Mesenchymal stem cell (in vitro differentiated cells and primary cell): ENCODE measurements at regions not wholly inside any gene's neighbourhood (a gene's known extent, or its start where the extent isn't known, plus 50 kb on each side); places are given as distances from the start of the nearest gene placed in this dataset.

Experiments used
- DNase-seq: peaks from one replicate; pipeline ENCODE4 v3.0.0-alpha.2; 2013
- H2AFZ ChIP-seq: one replicate; pipeline ENCODE4 v1.6.1; 2013; ENCODE audit warnings: low read depth, mild to moderate bottlenecking, control low read depth, inconsistent platforms, low read length, moderate library complexity
- H2AK5ac ChIP-seq: 2 replicates; pipeline ENCODE4 v1.6.1; 2013; ENCODE audit warnings: low read length, moderate library complexity, mild to moderate bottlenecking, inconsistent platforms; ENCODE audit not compliant: severe bottlenecking
- H2BK120ac ChIP-seq: one replicate; pipeline ENCODE4 v1.6.1; 2013; ENCODE audit warnings: low read depth, mild to moderate bottlenecking, inconsistent platforms, low read length, moderate library complexity
- H2BK12ac ChIP-seq, 2 experiments: one replicate each; pipeline ENCODE4 v1.6.1; 2013; ENCODE audit warnings: inconsistent platforms in 2 of 2, low read length in 2 of 2, mild to moderate bottlenecking in 2 of 2, moderate library complexity in 2 of 2, control low read depth in 1 of 2
- H2BK15ac ChIP-seq: one replicate; pipeline ENCODE4 v1.6.1; 2013; ENCODE audit warnings: mild to moderate bottlenecking, low read depth, inconsistent platforms; ENCODE audit not compliant: poor library complexity, severe bottlenecking
- H2BK5ac ChIP-seq: 2 replicates; pipeline ENCODE4 v1.6.1; 2013; ENCODE audit warnings: low read depth, mild to moderate bottlenecking, low read length, control low read depth, inconsistent platforms; ENCODE audit not compliant: poor library complexity, severe bottlenecking
- H3K14ac ChIP-seq, 2 experiments: one replicate each; pipeline ENCODE4 v1.6.1; 2013; ENCODE audit warnings: inconsistent platforms in 2 of 2, low read length in 2 of 2, control low read depth in 1 of 2, mild to moderate bottlenecking in 1 of 2, moderate library complexity in 1 of 2
- H3K18ac ChIP-seq, 2 experiments: one replicate each; pipeline ENCODE4 v1.6.1; 2013; ENCODE audit warnings: inconsistent platforms in 2 of 2, low read length in 2 of 2, control low read depth in 1 of 2, low read depth in 1 of 2, mild to moderate bottlenecking in 1 of 2
- H3K23ac ChIP-seq, 2 experiments: one replicate each; pipeline ENCODE4 v1.6.1; 2013; ENCODE audit warnings: inconsistent platforms in 2 of 2, low read length in 2 of 2, mild to moderate bottlenecking in 2 of 2, moderate library complexity in 2 of 2, control low read depth in 1 of 2
- H3K27ac ChIP-seq: 2 replicates; pipeline ENCODE4 v1.5.1; 2013; ENCODE audit warnings: mild to moderate bottlenecking, moderate library complexity, low read length, control low read depth, inconsistent platforms; ENCODE audit not compliant: poor library complexity, severe bottlenecking
- H3K27me3 ChIP-seq, 2 experiments: 2 replicates each; pipeline versions ENCODE4 v1.6.1 to v1.7.0; 2013; ENCODE audit warnings: low read length in 2 of 2, mild to moderate bottlenecking in 2 of 2, moderate library complexity in 2 of 2, control low read depth in 1 of 2, inconsistent platforms in 1 of 2; ENCODE audit not compliant: control insufficient read depth in 1 of 2, insufficient read depth in 1 of 2
- H3K36me3 ChIP-seq, 2 experiments: 2 replicates each; pipeline versions ENCODE4 v1.6.1 to v1.7.0; 2013; ENCODE audit warnings: low read length in 2 of 2, control low read depth in 1 of 2, inconsistent platforms in 1 of 2, low read depth in 1 of 2, mild to moderate bottlenecking in 1 of 2; ENCODE audit not compliant: insufficient read depth in 2 of 2, control insufficient read depth in 1 of 2
- H3K4ac ChIP-seq, 2 experiments: one replicate each; pipeline ENCODE4 v1.6.1; 2013; ENCODE audit warnings: inconsistent platforms in 2 of 2, low read length in 2 of 2, mild to moderate bottlenecking in 2 of 2, moderate library complexity in 2 of 2, control low read depth in 1 of 2, low read depth in 1 of 2
- H3K4me1 ChIP-seq: 2 replicates; pipeline ENCODE4 v1.6.1; 2013; ENCODE audit warnings: low read depth, low read length, control low read depth; ENCODE audit not compliant: control insufficient read depth, insufficient read depth
- H3K4me2 ChIP-seq: 2 replicates; pipeline ENCODE4 v1.6.1; 2013; ENCODE audit warnings: low read length, mild to moderate bottlenecking, inconsistent platforms; ENCODE audit not compliant: poor library complexity, severe bottlenecking
- H3K4me3 ChIP-seq, 2 experiments: 2 replicates each; pipeline versions ENCODE4 v1.5.1 to v1.7.0; 2013; ENCODE audit warnings: low read length in 2 of 2, mild to moderate bottlenecking in 2 of 2, control low read depth in 1 of 2, low read depth in 1 of 2; ENCODE audit not compliant: insufficient read depth in 1 of 2
- H3K79me1 ChIP-seq: replicated peaks from 2 replicates; pipeline ENCODE4 v1.6.1; 2013; ENCODE audit warnings: mild to moderate bottlenecking, control low read depth, low read length, inconsistent platforms; ENCODE audit not compliant: poor library complexity, severe bottlenecking
- H3K9ac ChIP-seq: 2 replicates; pipeline ENCODE4 v1.7.0; 2013; ENCODE audit warnings: mild to moderate bottlenecking, low read length, moderate library complexity
- H3K9me3 ChIP-seq: 2 replicates; pipeline ENCODE4 v1.7.0; 2013; ENCODE audit warnings: mild to moderate bottlenecking, low read length; ENCODE audit not compliant: control insufficient read depth
- H4K8ac ChIP-seq: one replicate; pipeline ENCODE4 v1.6.1; 2013; ENCODE audit warnings: inconsistent platforms, mild to moderate bottlenecking, low read length, moderate library complexity
- H4K91ac ChIP-seq: one replicate; pipeline ENCODE4 v1.6.1; 2013; ENCODE audit warnings: mild to moderate bottlenecking, low read length, inconsistent platforms
- WGBS: methylation state at CpG from one replicate; pipeline ENCODE4 v1.1.7; 2013; ENCODE audit warnings: mixed read lengths; 5-methylcytosine and 5-hydroxymethylcytosine counted together

- Histone ChIP-seq H2AK5ac (no peak overlapping the region), H3K14ac (no peak overlapping the region), H3K4me1 (no peaks in the 10 kb centered on the region), H2BK120ac (no peak overlapping the region), H3K9me3 (no peaks in the 10 kb centered on the region), H3K9ac (no peak overlapping the region), H2BK15ac (no peak overlapping the region), H4K8ac (no peak overlapping the region), H2AFZ (no peak overlapping the region), H3K4me2 (no peak overlapping the region), H3K4me3 (no peak overlapping the region), H3K27ac (no peak overlapping the region), H4K91ac (no peak overlapping the region), H3K79me1 (no peaks in the 10 kb centered on the region), H3K23ac (no peak overlapping the region), H3K18ac (no peak overlapping the region), H2BK5ac (no peak overlapping the region), H3K27me3 (no peaks in the 10 kb centered on the region), H3K36me3 (no peaks in the 10 kb centered on the region), H2BK12ac (no peak overlapping the region), H3K4ac (no peak overlapping the region)
- WGBS, result 95% methylated on average over 3 of the region's 3 CpGs
- DNase-seq, result no peak
Measured at GRCh38 chr5:3322642-3323041, 273.0 kb upstream of the IRX1 start.

DNA sequence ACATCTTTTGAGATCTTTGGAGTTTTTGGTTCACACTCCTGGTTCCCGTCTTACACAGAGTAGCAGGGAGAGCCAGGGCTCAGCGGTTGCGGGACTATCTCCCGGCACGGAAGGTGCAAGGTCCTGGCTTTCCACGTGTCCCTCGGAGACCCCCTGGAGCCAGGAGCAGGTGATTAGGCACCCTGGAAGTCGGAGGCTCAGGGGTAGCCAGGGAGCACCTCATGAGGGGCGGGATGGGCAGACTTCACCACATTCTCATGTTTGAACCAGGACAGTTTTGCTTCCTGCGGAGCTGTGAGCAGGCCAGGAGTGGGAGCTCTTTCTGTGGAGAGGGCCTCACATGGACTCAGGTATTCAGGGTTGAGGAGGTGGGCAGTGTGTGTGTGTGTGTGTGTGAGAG lies 273.7 kb upstream of the IRX1 start:
- no peak overlapping the region for H3K4me3 ChIP-seq
- H3K4me2 ChIP-seq, result no peak overlapping the region
- no peak for DNase-seq
- no peaks in the 10 kb centered on the region for H3K4me1 ChIP-seq
- no peaks in the 10 kb centered on the region for H3K79me1 ChIP-seq
- WGBS, result 88% methylated on average over 10 of the region's 10 CpGs
- no peak overlapping the region for H3K27ac ChIP-seq
- H3K4ac ChIP-seq, result no peak overlapping the region
- H2BK12ac ChIP-seq, result no peak overlapping the region
- no peak overlapping the region for H2BK120ac ChIP-seq
- H4K91ac ChIP-seq, result no peak overlapping the region
- no peak overlapping the region for H2AK5ac ChIP-seq
- no peak overlapping the region for H2BK15ac ChIP-seq
- H2AFZ ChIP-seq, result no peak overlapping the region
- H3K9ac ChIP-seq, result no peak overlapping the region
- H2BK5ac ChIP-seq, result no peak overlapping the region
- H4K8ac ChIP-seq, result no peak overlapping the region
- no peak overlapping the region for H3K23ac ChIP-seq
- H3K9me3 ChIP-seq, result no peaks in the 10 kb centered on the region
- H3K14ac ChIP-seq, result no peak overlapping the region
- H3K18ac ChIP-seq, result no peak overlapping the region
- no peaks in the 10 kb centered on the region for H3K36me3 ChIP-seq
- H3K27me3 ChIP-seq, result no peaks in the 10 kb centered on the region

DNA sequence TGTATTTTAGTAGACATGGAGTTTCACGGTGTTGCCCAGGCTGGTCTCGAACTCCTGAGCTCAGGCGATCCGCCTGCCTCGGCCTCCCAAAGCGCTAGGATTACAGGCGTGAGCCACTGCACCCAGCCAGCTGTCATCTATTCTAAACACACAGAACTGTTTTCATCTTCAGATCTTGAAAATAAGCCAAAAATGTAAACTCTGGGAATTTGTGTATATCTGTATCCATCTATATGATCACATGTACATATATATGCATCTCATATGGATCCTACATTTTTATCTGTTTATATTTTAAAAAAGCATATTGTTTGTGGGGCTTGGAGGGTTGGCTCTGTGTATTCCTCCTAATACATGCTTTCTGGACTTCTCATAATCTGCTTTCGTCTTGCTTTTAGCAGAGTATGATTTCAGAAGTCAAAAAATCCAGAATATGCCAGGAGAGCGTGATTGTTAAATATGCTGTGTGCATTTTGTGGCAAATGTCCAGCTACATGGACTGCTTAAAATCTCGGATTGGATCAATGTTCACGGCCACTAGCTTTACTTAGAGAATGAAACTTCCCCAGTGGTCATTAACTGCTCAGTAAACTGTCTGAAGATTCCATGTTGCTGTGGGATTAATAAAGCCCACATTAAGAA lies 274.4 kb upstream of the IRX1 start:
- Histone ChIP-seq H4K91ac (no peak overlapping the region), H3K27me3 (no peaks in the 10 kb centered on the region), H3K18ac (no peak overlapping the region), H3K27ac (no peak overlapping the region), H3K4ac (no peak overlapping the region), H3K9me3 (no peaks in the 10 kb centered on the region), H3K4me2 (no peak overlapping the region), H2BK5ac (no peak overlapping the region), H3K23ac (no peak overlapping the region), H3K79me1 (no peaks in the 10 kb centered on the region), H2BK15ac (no peak overlapping the region), H4K8ac (no peak overlapping the region), H2AFZ (no peak overlapping the region), H3K9ac (no peak overlapping the region), H3K4me3 (no peak overlapping the region), H3K4me1 (no peaks in the 10 kb centered on the region), H2BK120ac (no peak overlapping the region), H3K14ac (no peak overlapping the region), H3K36me3 (no peaks in the 10 kb centered on the region), H2AK5ac (no peak overlapping the region), H2BK12ac (no peak overlapping the region)
- DNase-seq, result no peak
- WGBS, result 86% methylated on average over 8 of the region's 11 CpGs

GRCh38 chr5:3320317-3320875 lies 275.2 kb upstream of the IRX1 start:
- Histone ChIP-seq H4K8ac (no peak overlapping the region), H2BK120ac (no peak overlapping the region), H3K4me3 (no peak overlapping the region), H2BK5ac (no peak overlapping the region), H3K4ac (no peak overlapping the region), H3K9ac (no peak overlapping the region), H3K18ac (no peak overlapping the region), H3K27me3 (no peaks in the 10 kb centered on the region), H2AFZ (no peak overlapping the region), H2AK5ac (no peak overlapping the region), H4K91ac (no peak overlapping the region), H3K14ac (no peak overlapping the region), H3K4me1 (no peaks in the 10 kb centered on the region), H3K79me1 (no peaks in the 10 kb centered on the region), H2BK12ac (no peak overlapping the region), H3K23ac (no peak overlapping the region), H3K36me3 (no peaks in the 10 kb centered on the region), H2BK15ac (no peak overlapping the region), H3K27ac (no peak overlapping the region), H3K9me3 (no peaks in the 10 kb centered on the region), H3K4me2 (no peak overlapping the region)
- WGBS, result 79% methylated on average over 17 of the region's 19 CpGs
- DNase-seq, result no peak
